ENCODE measurements at regions not wholly inside any gene's neighbourhood (a gene's known extent, or its start where the extent isn't known, plus 50 kb on each side); places are given as distances from the start of the nearest gene placed in this dataset.
"Not testable (repeated sequence)": the region's sequence is repeated elsewhere in the genome, so short reads cannot be mapped to it uniquely, and the experiment has no call there.

DNA sequence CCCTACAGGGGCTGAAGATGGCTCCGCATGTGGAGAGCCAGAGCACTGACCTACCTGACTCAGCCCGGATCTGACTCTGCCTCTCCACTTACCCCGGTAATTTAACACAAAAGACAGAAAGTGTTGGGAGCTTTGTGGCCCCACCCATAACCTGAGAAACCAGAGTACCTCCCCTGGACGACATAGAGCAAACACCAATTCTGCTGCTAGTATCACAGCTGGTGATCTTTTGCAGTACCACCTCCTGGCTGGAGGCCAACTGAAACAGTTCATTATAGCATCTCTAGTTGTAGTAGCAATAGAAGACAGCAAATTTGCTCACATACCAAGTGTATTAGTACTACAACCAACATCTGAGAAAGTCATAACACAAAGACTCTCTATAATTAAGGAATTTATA, 443.9 kb downstream of the KLHL4 start:
- no peak for TF ChIP-seq EZH2 (IDR thresholded peaks at IDR 0.05; ENCODE audit: insufficient read depth, poor library complexity, severe bottlenecking)
- no peak for TF ChIP-seq EZH2phosphoT487 (IDR thresholded peaks at IDR 0.05; ENCODE audit: insufficient read depth, low read depth)
- H3K9ac ChIP-seq = no peak overlapping the region
- no peak overlapping the region for H3K4me3 ChIP-seq
- no peak overlapping the region for H3K27ac ChIP-seq
- DNase-seq = no peak
- H3K79me2 ChIP-seq (ENCODE audit: insufficient read depth) = no peaks in the 10 kb centered on the region
- no peaks in the 10 kb centered on the region for H3F3A ChIP-seq (ENCODE audit: insufficient read depth)
- H3K9me2 ChIP-seq (ENCODE audit: insufficient read depth) = no peaks in the 10 kb centered on the region
- H3K4me1 ChIP-seq (ENCODE audit: insufficient read depth) = no peaks in the 10 kb centered on the region
- H2AFZ ChIP-seq = no peak overlapping the region
- no peak overlapping the region for H3K4me2 ChIP-seq (ENCODE audit: unreplicated experiment)
- no peaks in the 10 kb centered on the region for H3K36me3 ChIP-seq (ENCODE audit: low read depth)
- 25 to 31% methylated on average over 4 of the region's 4 CpGs for WGBS, 2 experiments (ENCODE audit: low coverage in 1 of 2, low lambda C conversion rate in 2 of 2, missing lambda C conversion rate in 2 of 2)
- H3K27me3 ChIP-seq (replicated peaks; ENCODE audit: insufficient read depth) = no peaks in the 10 kb centered on the region
- H4K20me1 ChIP-seq (ENCODE audit: insufficient read depth) = no peaks in the 10 kb centered on the region
- in situ Hi-C loops (cut with MboI) = no loop called here
- H3K9me3 ChIP-seq (ENCODE audit: low read depth) = no peaks in the 10 kb centered on the region

DNA sequence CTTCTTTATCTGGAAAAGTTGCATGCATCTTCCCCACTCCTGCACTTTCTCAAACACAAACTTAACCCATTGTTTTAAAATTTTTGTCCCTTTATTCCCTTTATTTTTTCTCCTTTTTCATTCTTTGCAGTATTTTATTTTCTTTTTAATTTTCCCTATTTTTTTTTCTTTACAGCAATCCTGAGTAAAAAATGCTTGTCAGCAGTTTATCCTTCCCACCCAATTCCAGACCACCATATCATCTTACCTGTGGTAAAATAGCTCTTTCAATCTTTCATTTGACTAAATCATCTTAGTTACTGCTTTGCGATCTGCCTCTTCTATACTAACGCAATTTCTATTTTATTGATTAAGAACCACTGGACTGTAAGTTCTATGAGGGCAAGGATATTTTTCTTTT, 450.5 kb downstream of the KLHL4 start:
- Histone ChIP-seq H3K9me3 (ENCODE audit: low read depth) (no peaks in the 10 kb centered on the region), H4K20me1 (ENCODE audit: insufficient read depth) (no peaks in the 10 kb centered on the region), H2AFZ (no peak overlapping the region), H3K27ac (no peak overlapping the region), H3K27me3 (replicated peaks; ENCODE audit: insufficient read depth) (no peaks in the 10 kb centered on the region), H3K4me3 (no peak overlapping the region), H3K36me3 (ENCODE audit: low read depth) (no peaks in the 10 kb centered on the region), H3K9ac (no peak overlapping the region), H3K4me1 (ENCODE audit: insufficient read depth) (no peaks in the 10 kb centered on the region), H3K9me2 (ENCODE audit: insufficient read depth) (no peaks in the 10 kb centered on the region), H3K4me2 (ENCODE audit: unreplicated experiment) (no peak overlapping the region), H3F3A (ENCODE audit: insufficient read depth) (no peaks in the 10 kb centered on the region), H3K79me2 (ENCODE audit: insufficient read depth) (no peaks in the 10 kb centered on the region)
- WGBS, 2 experiments (ENCODE audit: low coverage in 1 of 2, low lambda C conversion rate in 2 of 2, missing lambda C conversion rate in 2 of 2) = 81 to 91% methylated on average over 2 of the region's 2 CpGs
- no peak for DNase-seq
- in situ Hi-C loops (cut with MboI) = no loop called here
- TF ChIP-seq EZH2 (IDR thresholded peaks at IDR 0.05; ENCODE audit: insufficient read depth, poor library complexity, severe bottlenecking) (no peak), EZH2phosphoT487 (IDR thresholded peaks at IDR 0.05; ENCODE audit: insufficient read depth, low read depth) (no peak)

DNA sequence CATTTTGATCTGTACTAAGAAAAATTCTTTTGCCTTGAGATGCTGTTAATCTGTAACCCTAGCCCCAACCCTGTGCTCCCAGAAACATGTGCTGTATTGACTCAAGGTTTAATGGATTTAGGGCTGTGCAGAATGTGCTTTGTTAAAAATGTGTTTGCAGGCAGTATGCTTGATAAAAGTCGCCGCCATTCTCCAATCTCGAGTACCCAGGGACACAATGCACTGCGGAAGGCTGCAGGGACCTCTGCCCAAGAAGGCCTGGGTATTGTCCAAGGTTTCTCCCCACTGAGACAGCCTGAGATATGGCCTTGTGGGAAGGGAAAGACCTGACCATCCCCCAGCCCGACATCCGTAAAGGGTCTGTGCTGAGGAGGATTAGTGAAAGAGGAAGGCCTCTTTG, 454.5 kb downstream of the KLHL4 start:
- H3K79me2 ChIP-seq (ENCODE audit: insufficient read depth); H2AFZ ChIP-seq; H3K4me3 ChIP-seq; H4K20me1 ChIP-seq (ENCODE audit: insufficient read depth); H3F3A ChIP-seq (ENCODE audit: insufficient read depth); H3K36me3 ChIP-seq (ENCODE audit: low read depth); in situ Hi-C loops (cut with MboI); H3K9me3 ChIP-seq (ENCODE audit: low read depth); H3K4me1 ChIP-seq (ENCODE audit: insufficient read depth); DNase-seq; H3K9ac ChIP-seq; H3K27me3 ChIP-seq (replicated peaks; ENCODE audit: insufficient read depth); H3K4me2 ChIP-seq (ENCODE audit: unreplicated experiment); H3K27ac ChIP-seq; H3K9me2 ChIP-seq (ENCODE audit: insufficient read depth): not testable (repeated sequence)
- 49 to 58% methylated on average over 4 to 5 of the region's 6 CpGs for WGBS, 2 experiments (ENCODE audit: low coverage in 1 of 2, low lambda C conversion rate in 2 of 2, missing lambda C conversion rate in 2 of 2)

DNA sequence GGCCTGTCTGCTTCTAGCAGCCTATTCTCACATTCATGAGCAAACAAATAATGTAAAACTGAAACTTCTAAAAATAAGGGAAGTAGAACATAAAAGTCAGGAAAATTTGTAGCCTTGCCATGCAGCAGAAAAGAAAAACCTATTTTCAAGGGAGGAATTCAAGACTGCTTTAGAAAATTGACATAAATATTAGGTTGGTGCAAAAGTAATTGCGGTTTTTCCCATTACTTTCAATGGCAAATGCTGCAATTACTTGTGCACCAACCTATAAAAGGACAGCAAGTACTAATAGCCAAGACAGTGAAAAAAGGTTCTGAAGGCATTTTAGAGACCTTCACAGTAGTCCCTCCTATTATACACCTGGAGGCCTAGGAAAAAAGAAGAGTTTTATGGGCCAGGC, 457.8 kb downstream of the KLHL4 start:
- H4K20me1 ChIP-seq (ENCODE audit: insufficient read depth) = no peaks in the 10 kb centered on the region
- TF ChIP-seq EZH2 (IDR thresholded peaks at IDR 0.05; ENCODE audit: insufficient read depth, poor library complexity, severe bottlenecking) (no peak), EZH2phosphoT487 (IDR thresholded peaks at IDR 0.05; ENCODE audit: insufficient read depth, low read depth) (no peak)
- H3K27ac ChIP-seq = no peak overlapping the region
- H3K27me3 ChIP-seq (replicated peaks; ENCODE audit: insufficient read depth) = no peaks in the 10 kb centered on the region
- DNase-seq = no peak
- H3K4me2 ChIP-seq (ENCODE audit: unreplicated experiment) = no peak overlapping the region
- H3K4me3 ChIP-seq = no peak overlapping the region
- H3K4me1 ChIP-seq (ENCODE audit: insufficient read depth) = no peaks in the 10 kb centered on the region
- in situ Hi-C loops (cut with MboI) = no loop called here
- H3K36me3 ChIP-seq (ENCODE audit: low read depth) = no peaks in the 10 kb centered on the region
- no peaks in the 10 kb centered on the region for H3F3A ChIP-seq (ENCODE audit: insufficient read depth)
- H2AFZ ChIP-seq = no peak overlapping the region
- no peak overlapping the region for H3K9ac ChIP-seq
- no peaks in the 10 kb centered on the region for H3K9me2 ChIP-seq (ENCODE audit: insufficient read depth)
- 24 to 71% methylated on average over 1 of the region's 1 CpG for WGBS, 2 experiments (ENCODE audit: low coverage in 1 of 2, low lambda C conversion rate in 2 of 2, missing lambda C conversion rate in 2 of 2)
- no peaks in the 10 kb centered on the region for H3K9me3 ChIP-seq (ENCODE audit: low read depth)
- H3K79me2 ChIP-seq (ENCODE audit: insufficient read depth) = no peaks in the 10 kb centered on the region

DNA sequence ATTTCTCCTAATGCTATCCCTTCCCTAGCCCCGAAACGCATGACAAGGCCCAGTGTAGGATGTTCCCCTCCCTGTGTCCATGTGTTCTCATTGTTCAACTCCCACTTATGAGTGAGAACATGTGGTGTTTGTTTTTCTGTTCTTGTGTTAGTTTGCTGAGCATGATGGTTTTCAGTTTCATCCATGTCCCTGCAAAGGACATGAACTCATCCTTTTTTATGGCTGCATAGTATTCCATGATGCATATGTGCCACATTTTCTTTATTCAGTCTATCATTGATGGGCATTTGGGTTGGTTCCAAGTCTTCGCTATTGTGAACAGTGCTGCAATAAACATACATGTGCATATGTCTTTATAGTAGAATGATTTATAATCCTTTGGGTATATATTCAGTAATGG, 490.3 kb downstream of the KLHL4 start:
- H3K79me2 ChIP-seq (ENCODE audit: insufficient read depth); H4K20me1 ChIP-seq (ENCODE audit: insufficient read depth); H3K27me3 ChIP-seq (replicated peaks; ENCODE audit: insufficient read depth); H2AFZ ChIP-seq; H3K27ac ChIP-seq; H3K9ac ChIP-seq; in situ Hi-C loops (cut with MboI); DNase-seq; H3F3A ChIP-seq (ENCODE audit: insufficient read depth); H3K4me3 ChIP-seq; H3K36me3 ChIP-seq (ENCODE audit: low read depth); H3K4me2 ChIP-seq (ENCODE audit: unreplicated experiment); H3K9me2 ChIP-seq (ENCODE audit: insufficient read depth); H3K9me3 ChIP-seq (ENCODE audit: low read depth); H3K4me1 ChIP-seq (ENCODE audit: insufficient read depth): not testable (repeated sequence)
- 25 to 31% methylated on average over 3 of the region's 3 CpGs for WGBS, 2 experiments (ENCODE audit: low coverage in 1 of 2, low lambda C conversion rate in 2 of 2, missing lambda C conversion rate in 2 of 2)

All from GM23248 (cell line).